DND-41 (cell line): ENCODE measurements at regions not wholly inside any gene's neighbourhood (a gene's known extent, or its start where the extent isn't known, plus 50 kb on each side); places are given as distances from the start of the nearest gene placed in this dataset.
"Not testable (repeated sequence)": the region's sequence is repeated elsewhere in the genome, so short reads cannot be mapped to it uniquely, and the experiment has no call there.

Experiments used
- CTCF ChIP-seq: IDR thresholded peaks from 2 replicates; pipeline ENCODE4 v1.5.1; 2012; ENCODE audit warnings: borderline replicate concordance, low read length, moderate library complexity, mild to moderate bottlenecking; ENCODE audit not compliant: poor library complexity, severe bottlenecking; ENCODE audit errors: extremely low read depth
- EZH2 ChIP-seq: IDR thresholded peaks from 3 replicates; pipeline ENCODE4 v1.6.1; 2012; ENCODE audit warnings: borderline replicate concordance, low read depth, mild to moderate bottlenecking, moderate library complexity, low read length, inconsistent platforms; ENCODE audit not compliant: severe bottlenecking

- TF ChIP-seq CTCF, EZH2: not testable (repeated sequence)
Measured at GRCh38 chrY:18165738-18166137, 140.2 kb downstream of the CDY2A start.
